Fibroblast of lung (primary cell): ENCODE measurements at regions not wholly inside any gene's neighbourhood (a gene's known extent, or its start where the extent isn't known, plus 50 kb on each side); places are given as distances from the start of the nearest gene placed in this dataset.

Source experiments
- CTCF ChIP-seq, 2 donors: IDR thresholded peaks in 1 of 2; conservative IDR thresholded peaks in 1 of 2; 1 replicate in 1 of 2; 2 replicates in 1 of 2; pipeline ENCODE4 v1.5.1; 2011 to 2012; ENCODE audit warnings: low read length in 2 of 2, control low read depth in 1 of 2, inconsistent platforms in 1 of 2, low read depth in 1 of 2, mild to moderate bottlenecking in 1 of 2
- EZH2 ChIP-seq: IDR thresholded peaks from 2 replicates; pipeline ENCODE4 v1.5.1; 2012; ENCODE audit warnings: low read length, control low read depth, mild to moderate bottlenecking; ENCODE audit errors: missing control alignments

DNA sequence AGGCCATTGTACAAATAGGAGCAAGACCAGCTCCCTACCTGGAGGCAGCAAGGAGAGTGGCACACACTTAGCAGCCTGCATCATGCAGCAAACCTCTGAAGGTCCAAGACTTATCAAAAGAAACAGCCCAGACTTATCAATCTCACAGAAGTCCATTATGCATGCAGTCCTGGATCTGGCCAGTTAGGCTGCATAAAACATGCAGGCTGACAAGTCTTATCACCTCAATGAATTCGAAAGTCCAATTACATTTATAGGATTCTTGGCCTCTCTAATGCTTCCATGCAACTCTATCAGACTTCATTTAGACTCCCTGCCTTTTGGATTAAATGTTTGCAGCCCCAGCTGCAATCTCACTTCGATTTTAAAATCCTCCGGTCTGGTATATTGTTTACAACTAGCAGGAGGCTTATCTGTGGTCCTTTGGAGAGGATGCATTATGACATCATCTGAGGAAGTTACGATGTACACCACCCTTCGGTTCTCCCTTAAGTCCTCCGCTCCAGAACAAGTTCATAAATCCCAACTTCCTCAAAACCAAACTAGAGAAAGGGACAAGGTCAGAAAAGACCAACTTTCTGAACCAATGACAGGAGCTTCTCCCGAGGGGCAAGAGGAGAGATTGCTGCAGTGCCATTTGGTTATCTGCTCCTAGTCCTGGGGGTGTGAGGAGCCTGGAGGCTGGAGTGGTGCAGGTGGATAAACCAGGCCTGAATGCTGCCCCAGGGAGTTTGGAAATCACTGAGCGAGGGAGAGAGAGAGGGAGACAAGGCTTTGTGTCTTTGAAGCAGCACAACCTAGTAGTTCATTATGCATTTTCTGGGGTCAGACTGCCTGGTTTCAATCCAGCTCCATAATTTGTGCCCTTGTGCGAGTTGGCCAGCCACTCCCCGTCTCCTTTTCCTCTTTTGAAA is 313.9 kb downstream of the TLE1 start:
- TF ChIP-seq CTCF (conservative IDR thresholded peaks at IDR 0.05 in 1 of 2, IDR thresholded peaks at IDR 0.05 in 1 of 2; ENCODE audit: low read depth in 1 of 2, low read length in 2 of 2) (no peak), EZH2 (no peak)
